ENCODE measurements at regions not wholly inside any gene's neighbourhood (a gene's known extent, or its start where the extent isn't known, plus 50 kb on each side); places are given as distances from the start of the nearest gene placed in this dataset.

- no peak for TF ChIP-seq EZH2 (IDR thresholded peaks at IDR 0.05; ENCODE audit: insufficient read depth, poor library complexity, severe bottlenecking)
- TF ChIP-seq EZH2phosphoT487 (IDR thresholded peaks at IDR 0.05; ENCODE audit: insufficient read depth, low read depth) = no peak
Measured at GRCh38 chr7:149586646-149587645, 89.3 kb upstream of the ZNF746 start.

All from GM23248 (cell line).